GM18517 (cell line): ENCODE measurements at regions not wholly inside any gene's neighbourhood (a gene's known extent, or its start where the extent isn't known, plus 50 kb on each side); places are given as distances from the start of the nearest gene placed in this dataset.

ENCODE experiments used
- ATAC-seq: cut with Tn5 transposase; IDR thresholded peaks from one replicate; pipeline ENCODE4 v1.9.1; 2021; ENCODE audit warnings: mild to moderate bottlenecking, moderate library complexity; ENCODE audit not compliant: unreplicated experiment

DNA sequence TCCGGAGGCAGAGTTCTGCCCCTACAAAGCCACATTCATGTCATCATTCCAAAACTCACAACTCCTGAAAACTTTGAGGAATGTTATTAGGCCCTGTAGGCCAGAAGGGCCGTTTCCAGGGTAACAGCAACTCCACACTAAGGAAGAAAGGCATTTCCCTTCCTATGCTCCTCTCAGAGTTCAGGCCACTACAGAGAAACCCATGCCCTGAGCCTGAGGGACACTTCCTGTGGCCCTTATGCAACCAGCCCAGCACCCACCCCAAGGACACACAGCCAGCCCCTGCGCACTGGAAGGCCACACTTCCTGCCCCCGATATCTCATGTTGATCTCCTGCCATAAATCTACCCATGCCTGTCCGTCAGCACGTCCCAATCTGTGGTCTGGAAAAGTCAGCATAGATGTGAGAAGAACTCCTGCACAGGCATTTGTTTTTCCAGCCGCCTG is 289.3 kb downstream of the BCOR start:
- ATAC-seq: no peak

DNA sequence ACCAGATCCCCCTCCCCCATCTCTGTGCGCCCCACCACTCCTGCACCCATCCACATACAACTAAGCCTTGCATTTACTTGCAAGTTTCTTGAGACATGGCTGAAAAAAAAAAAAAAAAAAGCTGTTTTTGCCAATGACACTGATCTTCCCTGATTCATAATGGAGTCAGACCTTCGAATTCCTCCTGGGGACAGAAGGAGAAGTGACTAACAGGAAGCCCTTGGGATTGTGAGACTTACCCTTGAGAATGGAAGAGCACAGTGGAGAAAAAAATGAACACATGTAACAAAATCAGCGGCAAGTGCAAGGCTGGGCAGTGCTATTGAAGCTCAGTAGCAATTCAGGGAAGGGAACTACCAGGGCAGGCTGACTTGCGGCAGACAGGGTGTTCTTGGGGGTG is 288.4 kb downstream of the BCOR start:
- no peak for ATAC-seq

GRCh38 chrX:39810901-39811300 is 286.9 kb downstream of the BCOR start:
- no peak for ATAC-seq

- no peak for ATAC-seq
Observed at GRCh38 chrX:39811376-39811775, 286.4 kb downstream of the BCOR start.

GRCh38 chrX:39813631-39814277 is 284.0 kb downstream of the BCOR start:
- no peak for ATAC-seq

DNA sequence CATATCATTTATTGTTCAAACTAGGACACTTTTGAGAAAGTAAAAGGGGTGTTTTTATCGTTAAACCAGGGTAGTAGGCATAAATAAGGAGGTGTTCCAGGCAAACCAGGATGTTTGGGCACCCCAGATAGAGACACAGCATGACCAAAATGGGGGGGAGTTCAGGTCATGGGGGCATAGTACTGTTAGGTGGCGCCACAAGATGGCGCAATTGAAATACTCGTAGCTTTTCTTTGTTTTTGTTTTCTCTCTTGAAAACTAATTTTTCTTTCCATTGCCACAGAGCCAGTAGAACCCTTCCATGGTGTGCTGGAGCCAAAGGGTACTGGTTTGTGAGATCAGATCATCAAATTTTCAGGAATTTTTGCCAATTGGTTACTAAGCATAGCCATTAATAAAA is 283.4 kb downstream of the BCOR start:
- no peak for ATAC-seq

DNA sequence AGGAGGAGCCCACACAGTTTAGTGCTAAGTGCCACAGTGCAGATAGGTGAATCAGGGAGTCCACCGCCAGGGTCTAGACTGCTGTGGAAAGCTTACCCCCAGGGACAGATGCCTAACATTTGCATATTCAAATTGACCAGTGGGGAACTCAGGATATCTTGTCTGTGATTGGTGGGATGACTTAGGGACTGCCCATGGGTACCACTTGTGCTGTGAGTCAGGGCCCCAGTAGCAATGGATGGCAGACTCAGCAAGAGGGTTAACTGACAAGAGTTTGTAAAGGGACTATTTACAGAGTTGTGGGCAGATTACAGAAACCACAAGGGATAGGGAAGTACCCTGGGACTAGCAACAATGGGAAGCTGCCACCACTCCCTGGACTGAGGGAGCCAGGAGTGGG is 282.1 kb downstream of the BCOR start:
- peak; percentile 76 for ATAC-seq

DNA sequence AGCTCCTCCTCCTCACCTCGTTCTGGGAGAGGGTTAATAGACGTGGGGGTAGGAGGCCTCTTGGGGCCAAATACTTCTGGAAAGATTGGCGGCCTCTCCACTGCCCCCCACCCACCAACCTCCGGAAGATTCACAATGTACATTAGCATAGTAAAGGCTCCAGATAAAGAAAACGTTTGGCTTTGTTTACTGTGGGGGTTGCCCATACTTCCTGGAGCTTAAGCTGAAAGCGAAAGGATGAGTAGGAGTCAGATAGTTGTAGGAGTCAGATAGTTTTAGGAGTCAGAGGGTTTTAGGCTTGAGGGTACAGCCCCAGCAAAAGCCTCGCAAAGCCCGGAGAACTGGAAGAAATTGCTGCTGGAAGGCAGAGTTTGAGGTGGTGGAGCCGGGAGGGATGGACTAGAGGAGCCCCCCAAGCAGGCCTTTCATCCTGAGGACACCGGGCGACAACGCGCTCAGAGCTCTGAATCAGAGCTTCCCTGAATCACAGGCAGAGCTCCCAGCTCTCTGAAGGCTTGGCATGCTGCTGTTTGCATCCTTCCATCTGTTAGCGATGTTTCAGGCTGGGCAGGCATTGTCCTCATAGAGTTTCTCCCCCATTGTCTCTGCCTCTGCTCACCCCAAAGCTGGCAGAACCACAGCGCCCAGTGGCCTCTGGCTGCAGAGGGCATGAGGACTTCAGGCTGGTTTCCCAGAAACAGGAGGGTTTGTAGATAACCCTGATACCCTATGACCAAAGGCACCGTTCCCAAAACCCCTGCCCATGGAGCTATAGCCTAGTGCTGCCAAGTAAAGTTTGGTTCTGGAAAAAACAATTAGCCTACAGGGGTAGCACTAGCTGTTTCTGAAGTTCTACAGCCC is 280.7 kb downstream of the BCOR start:
- ATAC-seq: no peak

DNA sequence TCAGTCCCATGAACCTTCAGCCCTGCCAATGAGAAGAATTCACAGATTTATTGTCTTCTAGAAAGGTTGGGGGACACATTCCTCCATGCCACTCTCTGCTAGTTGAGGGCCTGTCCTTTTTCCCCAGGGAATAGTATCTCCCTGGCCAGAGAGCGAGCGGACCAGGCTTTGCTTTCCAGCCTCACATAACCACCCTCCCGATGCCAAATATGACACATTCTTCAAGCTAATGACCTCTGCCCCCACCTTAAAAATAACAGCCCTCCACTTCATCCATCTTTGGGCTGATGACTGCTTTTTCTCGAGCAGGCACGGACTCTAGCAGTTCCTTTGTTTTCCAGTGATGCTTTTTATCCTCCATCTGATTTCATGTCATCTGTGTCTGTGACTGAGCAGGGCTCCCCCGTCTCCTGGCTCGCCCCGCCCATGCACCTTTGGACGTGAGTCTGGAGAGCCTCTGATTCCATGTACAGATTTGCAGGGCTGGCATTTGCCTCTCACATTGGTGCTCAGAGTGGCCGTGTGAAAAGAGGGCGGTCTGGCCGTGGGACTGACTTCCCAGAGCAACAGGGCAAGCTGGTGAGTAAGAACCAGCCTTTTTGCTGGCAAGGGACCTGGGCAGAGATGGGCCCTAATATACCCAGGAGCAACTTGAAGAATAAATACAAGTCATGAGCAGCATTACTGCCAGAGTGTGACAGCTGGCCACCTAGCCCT is 279.8 kb downstream of the BCOR start:
- no peak for ATAC-seq

DNA sequence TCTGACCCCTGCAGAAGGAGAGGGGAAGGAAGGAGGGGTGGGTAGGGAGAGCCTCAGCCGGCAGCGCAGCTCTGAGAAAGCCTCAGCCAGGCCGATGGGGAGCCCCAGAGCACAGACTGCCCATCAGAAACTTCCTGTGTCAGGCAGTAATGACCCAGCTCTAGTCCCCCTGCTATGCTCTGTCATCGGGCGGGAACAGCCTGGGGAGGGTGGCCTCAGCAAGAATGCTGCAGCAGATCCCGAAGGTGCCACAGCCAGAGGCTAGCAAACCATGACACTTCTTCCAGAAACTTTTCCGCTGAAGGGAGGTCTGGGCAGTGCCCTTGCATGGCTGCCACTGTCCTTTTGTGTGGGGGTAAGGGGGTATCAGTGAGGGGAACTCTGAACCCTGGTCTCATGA is 279.0 kb downstream of the BCOR start:
- no peak for ATAC-seq

- ATAC-seq: no peak
Observed at GRCh38 chrX:39819921-39820849, 277.6 kb downstream of the BCOR start.

GRCh38 chrX:39820938-39821708 is 276.6 kb downstream of the BCOR start:
- no peak for ATAC-seq

- ATAC-seq: no peak
Observed at GRCh38 chrX:39821709-39822095, 276.1 kb downstream of the BCOR start.

- ATAC-seq: no peak
Observed at GRCh38 chrX:39822133-39822748, 275.5 kb downstream of the BCOR start.

- ATAC-seq: no peak
Observed at GRCh38 chrX:39823424-39823823, 274.3 kb downstream of the BCOR start.

DNA sequence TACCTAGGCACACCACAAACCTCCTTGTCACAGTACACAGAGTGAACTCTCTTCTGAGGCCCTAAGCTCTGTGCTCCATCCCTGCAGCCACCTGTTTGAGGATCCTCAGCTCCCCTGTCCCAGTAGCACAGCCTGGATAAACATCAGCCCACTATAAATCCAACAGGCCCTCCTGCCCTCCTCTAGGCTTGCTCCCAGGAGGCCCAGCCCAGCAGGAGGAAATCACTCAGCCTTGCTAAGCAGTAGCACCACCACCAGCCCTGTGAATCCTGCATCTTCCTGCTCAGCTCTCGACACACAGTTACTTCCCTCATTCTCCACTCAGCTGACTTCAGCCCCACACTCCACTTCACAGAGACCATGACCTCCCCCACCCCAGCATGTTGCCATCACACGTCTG is 273.9 kb downstream of the BCOR start:
- ATAC-seq: no peak

- no peak for ATAC-seq
Observed at GRCh38 chrX:39826813-39827543, 270.8 kb downstream of the BCOR start.

DNA sequence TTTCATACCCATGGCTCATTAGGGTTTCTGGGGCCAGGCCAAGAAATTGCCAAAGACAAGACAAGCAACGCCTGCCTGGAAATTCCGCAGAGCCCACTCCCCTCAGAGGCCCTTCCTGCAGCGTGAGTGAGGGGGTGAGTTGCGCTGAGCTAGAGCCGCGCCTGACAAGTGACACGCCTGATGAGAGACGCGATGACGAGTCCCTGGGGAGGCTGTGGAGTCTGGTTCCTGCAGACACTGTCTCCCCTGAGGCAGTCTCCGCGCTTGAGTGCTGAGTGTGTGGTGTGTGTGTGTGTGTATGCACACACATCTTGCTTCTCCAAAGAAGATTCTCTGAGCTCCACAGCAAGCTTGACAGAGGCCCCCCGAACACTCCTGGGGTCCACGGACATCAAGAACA is 269.8 kb downstream of the BCOR start:
- no peak for ATAC-seq

- ATAC-seq: no peak
Observed at GRCh38 chrX:39828971-39829370, 268.8 kb downstream of the BCOR start.
